SK-N-SH (cell line): ENCODE measurements at regions not wholly inside any gene's neighbourhood (a gene's known extent, or its start where the extent isn't known, plus 50 kb on each side); places are given as distances from the start of the nearest gene placed in this dataset.

Experiments used
- CTCF ChIP-seq: fragments of 200-600 bp; sonication (generic); IDR thresholded peaks from 2 replicates; pipeline ENCODE4 v1.6.1; 2017; ENCODE audit warnings: antibody characterized with exemption, mild to moderate bottlenecking, moderate library complexity
- ELF1 ChIP-seq: IDR thresholded peaks from 2 replicates; pipeline ENCODE4 v1.4.0; 2012
- EZH2phosphoT487 ChIP-seq: fragments of 200-600 bp; sonication (generic); IDR thresholded peaks from 2 replicates; pipeline ENCODE4 v1.6.1; 2017; ENCODE audit warnings: low read depth, mixed run types, mild to moderate bottlenecking, antibody characterized with exemption, moderate library complexity, borderline replicate concordance
- JUND ChIP-seq: IDR thresholded peaks from 2 replicates; pipeline ENCODE4 v1.4.0; 2012
- MXI1 ChIP-seq: IDR thresholded peaks from 2 replicates; pipeline ENCODE4 v1.6.1; 2012; ENCODE audit warnings: mild to moderate bottlenecking, low read depth, low read length, improper control_type of control experiment
- PBX3 ChIP-seq: IDR thresholded peaks from 2 replicates; pipeline ENCODE4; 2012
- POLR2AphosphoS5 ChIP-seq: IDR thresholded peaks from 2 replicates; pipeline ENCODE4 v1.6.1; 2012; ENCODE audit warnings: low read depth, low read length
- RAD21 ChIP-seq: IDR thresholded peaks from 2 replicates; pipeline ENCODE4 v1.6.1; 2012; ENCODE audit warnings: mild to moderate bottlenecking, low read length
- RFX5 ChIP-seq: IDR thresholded peaks from 2 replicates; pipeline ENCODE4 v1.6.1; 2012; ENCODE audit warnings: mild to moderate bottlenecking, improper control_type of control experiment, low read length
- RXRA ChIP-seq: IDR thresholded peaks from 2 replicates; pipeline ENCODE4 v1.4.0; 2012; ENCODE audit warnings: low read depth, mild to moderate bottlenecking, borderline replicate concordance
- TAF1 ChIP-seq: IDR thresholded peaks from 2 replicates; pipeline ENCODE4 v1.6.1; 2012; ENCODE audit warnings: low read depth, mild to moderate bottlenecking, low read length, moderate library complexity, borderline replicate concordance
- YY1 ChIP-seq: IDR thresholded peaks from 2 replicates; pipeline ENCODE4 v1.4.0; 2012; ENCODE audit warnings: low read depth, mild to moderate bottlenecking
- TF ChIP-seq, protein P1 (sequence below): IDR thresholded peaks from 2 replicates; pipeline ENCODE4 v1.4.0; 2012; ENCODE audit warnings: low read depth

GRCh38 chr4:187387739-187388138 is 607.8 kb upstream of the ZFP42 start:
- TF ChIP-seq CTCF (no peak), ELF1 (no peak), MXI1 (no peak), JUND (no peak), POLR2AphosphoS5 (no peak), RFX5 (no peak), RAD21 (no peak), RXRA (no peak), PBX3 (no peak), EZH2phosphoT487 (no peak), TAF1 (no peak), YY1 (no peak)
- TF ChIP-seq, protein P1, sequence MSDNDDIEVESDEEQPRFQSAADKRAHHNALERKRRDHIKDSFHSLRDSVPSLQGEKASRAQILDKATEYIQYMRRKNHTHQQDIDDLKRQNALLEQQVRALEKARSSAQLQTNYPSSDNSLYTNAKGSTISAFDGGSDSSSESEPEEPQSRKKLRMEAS, result no peak
